ENCODE measurements at regions not wholly inside any gene's neighbourhood (a gene's known extent, or its start where the extent isn't known, plus 50 kb on each side); places are given as distances from the start of the nearest gene placed in this dataset.

GRCh38 chr7:120169996-120170783, 102.8 kb upstream of the KCND2 start:
- Histone ChIP-seq H3K4me3 (no peak overlapping the region), H3K4me1 (peaks cover 13% of the 10 kb centered on the region), H3K27ac (peak overlapping the region; percentile 47), H3K27me3 (no peaks in the 10 kb centered on the region), H3K9me3 (no peaks in the 10 kb centered on the region), H3K36me3 (no peaks in the 10 kb centered on the region)
- intact Hi-C loops (cut with DNase I): no loop called here
- TF ChIP-seq CTCF (IDR thresholded peaks at IDR 0.05): no peak
- no peak for TF ChIP-seq POLR2A (IDR thresholded peaks at IDR 0.05)
- no peak for TF ChIP-seq POLR2AphosphoS5 (IDR thresholded peaks at IDR 0.05; ENCODE audit: insufficient read depth in 1 of 2, low read depth in 1 of 2)
- no peak for DNase-seq (ENCODE audit: extremely low spot score in 2 of 2)

DNA sequence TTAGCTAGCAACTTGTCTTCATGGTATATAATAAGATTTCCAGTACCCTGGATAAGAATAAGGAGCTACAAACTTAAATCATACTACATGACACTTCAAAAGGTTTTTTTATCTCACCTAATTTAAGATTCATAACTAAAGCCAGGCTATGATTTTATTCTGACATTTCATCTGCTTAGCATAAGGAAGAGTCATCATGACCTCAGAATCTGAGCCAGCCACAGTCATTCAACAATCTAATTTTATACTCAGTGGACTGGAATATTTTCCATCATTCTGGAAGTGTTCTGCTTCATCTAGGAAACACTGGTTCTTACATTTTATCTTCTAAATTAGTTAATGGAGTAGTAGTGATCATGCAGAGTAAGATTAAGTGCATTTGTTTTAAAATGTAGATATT, 102.1 kb upstream of the KCND2 start:
- TF ChIP-seq POLR2AphosphoS5 (IDR thresholded peaks at IDR 0.05; ENCODE audit: insufficient read depth in 1 of 2, low read depth in 1 of 2) (no peak), POLR2A (IDR thresholded peaks at IDR 0.05) (no peak), CTCF (IDR thresholded peaks at IDR 0.05) (no peak)
- Histone ChIP-seq H3K36me3 (no peaks in the 10 kb centered on the region), H3K27ac (peak overlapping the region; percentile 47), H3K9me3 (no peaks in the 10 kb centered on the region), H3K4me1 (peaks cover 13% of the 10 kb centered on the region), H3K27me3 (no peaks in the 10 kb centered on the region), H3K4me3 (no peak overlapping the region)
- intact Hi-C loops (cut with DNase I): no loop called here
- DNase-seq (ENCODE audit: extremely low spot score in 2 of 2): no peak

DNA sequence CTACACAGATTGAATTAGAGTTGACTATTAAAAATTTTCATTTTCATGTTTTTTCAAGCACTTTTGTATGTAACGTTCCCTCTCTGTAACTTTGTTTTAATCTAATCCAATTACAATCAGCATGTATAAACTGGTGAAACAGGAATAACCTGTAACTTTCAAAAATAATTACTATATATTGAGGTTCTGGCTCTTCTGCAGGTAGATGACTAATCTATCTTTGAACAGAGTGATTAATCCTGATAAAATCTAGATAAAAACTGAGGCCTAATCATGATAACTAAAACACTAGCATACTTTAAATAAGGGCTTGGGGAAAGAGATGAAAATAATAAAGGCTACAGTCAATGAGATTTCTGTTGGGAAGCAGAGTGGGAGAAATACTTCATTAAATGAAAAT, 101.6 kb upstream of the KCND2 start:
- no peaks in the 10 kb centered on the region for H3K36me3 ChIP-seq
- intact Hi-C loops (cut with DNase I): no loop called here
- H3K9me3 ChIP-seq: no peaks in the 10 kb centered on the region
- H3K27ac ChIP-seq: peak overlapping the region; percentile 47
- DNase-seq (ENCODE audit: extremely low spot score in 2 of 2): no peak
- H3K4me1 ChIP-seq: peaks cover 13% of the 10 kb centered on the region
- TF ChIP-seq CTCF (IDR thresholded peaks at IDR 0.05) (no peak), POLR2A (IDR thresholded peaks at IDR 0.05) (no peak)
- H3K4me3 ChIP-seq: no peak overlapping the region
- no peaks in the 10 kb centered on the region for H3K27me3 ChIP-seq

GRCh38 chr7:120180221-120180620, 92.8 kb upstream of the KCND2 start:
- no peak for DNase-seq (ENCODE audit: extremely low spot score in 2 of 2)
- no peaks in the 10 kb centered on the region for H3K9me3 ChIP-seq
- no peak for TF ChIP-seq CTCF (IDR thresholded peaks at IDR 0.05)
- TF ChIP-seq POLR2AphosphoS5 (IDR thresholded peaks at IDR 0.05; ENCODE audit: insufficient read depth in 1 of 2, low read depth in 1 of 2): no peak
- TF ChIP-seq POLR2A (IDR thresholded peaks at IDR 0.05): no peak
- intact Hi-C loops (cut with DNase I): no loop called here
- H3K27me3 ChIP-seq: no peaks in the 10 kb centered on the region
- H3K4me1 ChIP-seq: no peaks in the 10 kb centered on the region
- peak overlapping the region; percentile 49 for H3K27ac ChIP-seq
- no peaks in the 10 kb centered on the region for H3K36me3 ChIP-seq
- no peak overlapping the region for H3K4me3 ChIP-seq

DNA sequence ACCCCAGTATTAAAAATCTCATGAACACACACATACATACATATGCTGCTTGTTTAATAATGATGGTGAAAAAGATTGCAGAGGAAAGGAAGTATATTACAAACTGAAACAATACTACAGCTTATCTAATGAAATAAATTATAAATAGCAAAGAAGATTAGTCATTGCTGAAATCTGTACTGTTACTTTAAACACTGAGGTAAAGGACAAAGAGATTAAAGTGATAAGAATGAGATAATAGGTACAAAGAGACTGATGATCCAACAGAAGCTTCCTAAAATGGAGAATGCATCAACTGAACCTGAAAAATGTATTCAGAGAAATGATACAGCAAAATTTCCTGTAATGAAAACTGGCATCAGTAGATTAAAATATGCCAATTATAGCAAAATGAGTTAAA, 91.5 kb upstream of the KCND2 start:
- Histone ChIP-seq H3K4me3 (no peak overlapping the region), H3K27me3 (no peaks in the 10 kb centered on the region), H3K4me1 (no peaks in the 10 kb centered on the region), H3K27ac (no peak overlapping the region), H3K9me3 (no peaks in the 10 kb centered on the region), H3K36me3 (no peaks in the 10 kb centered on the region)
- no peak for DNase-seq (ENCODE audit: extremely low spot score in 2 of 2)
- intact Hi-C loops (cut with DNase I): no loop called here
- no peak for TF ChIP-seq POLR2AphosphoS5 (IDR thresholded peaks at IDR 0.05; ENCODE audit: insufficient read depth in 1 of 2, low read depth in 1 of 2)
- TF ChIP-seq CTCF (IDR thresholded peaks at IDR 0.05): no peak
- TF ChIP-seq POLR2A (IDR thresholded peaks at IDR 0.05): no peak

Data from vagina (tissue), 2 donors.